ENCODE measurements at regions not wholly inside any gene's neighbourhood (a gene's known extent, or its start where the extent isn't known, plus 50 kb on each side); places are given as distances from the start of the nearest gene placed in this dataset.

GRCh38 chr14:76584271-76584702 lies 177.0 kb upstream of the VASH1 start:
- TF ChIP-seq, protein P1, sequence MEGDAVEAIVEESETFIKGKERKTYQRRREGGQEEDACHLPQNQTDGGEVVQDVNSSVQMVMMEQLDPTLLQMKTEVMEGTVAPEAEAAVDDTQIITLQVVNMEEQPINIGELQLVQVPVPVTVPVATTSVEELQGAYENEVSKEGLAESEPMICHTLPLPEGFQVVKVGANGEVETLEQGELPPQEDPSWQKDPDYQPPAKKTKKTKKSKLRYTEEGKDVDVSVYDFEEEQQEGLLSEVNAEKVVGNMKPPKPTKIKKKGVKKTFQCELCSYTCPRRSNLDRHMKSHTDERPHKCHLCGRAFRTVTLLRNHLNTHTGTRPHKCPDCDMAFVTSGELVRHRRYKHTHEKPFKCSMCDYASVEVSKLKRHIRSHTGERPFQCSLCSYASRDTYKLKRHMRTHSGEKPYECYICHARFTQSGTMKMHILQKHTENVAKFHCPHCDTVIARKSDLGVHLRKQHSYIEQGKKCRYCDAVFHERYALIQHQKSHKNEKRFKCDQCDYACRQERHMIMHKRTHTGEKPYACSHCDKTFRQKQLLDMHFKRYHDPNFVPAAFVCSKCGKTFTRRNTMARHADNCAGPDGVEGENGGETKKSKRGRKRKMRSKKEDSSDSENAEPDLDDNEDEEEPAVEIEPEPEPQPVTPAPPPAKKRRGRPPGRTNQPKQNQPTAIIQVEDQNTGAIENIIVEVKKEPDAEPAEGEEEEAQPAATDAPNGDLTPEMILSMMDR (IDR thresholded peaks at IDR 0.05 in 4 of 5, conservative IDR thresholded peaks at IDR 0.05 in 1 of 5): no peak
- no peak for TF ChIP-seq POLR2A (IDR thresholded peaks at IDR 0.05)
- Histone ChIP-seq H3K27ac (no peak overlapping the region), H3K4me1 (no peaks in the 10 kb centered on the region), H3K27me3 (no peaks in the 10 kb centered on the region), H3K36me3 (no peaks in the 10 kb centered on the region), H3K4me3 (no peak overlapping the region), H3K9me3 (no peaks in the 10 kb centered on the region)
- DNase-seq (no peak), ATAC-seq (no peak)
- intact Hi-C loops (cut with DNase I; ENCODE audit: low total_unique reads): no loop called here
- in situ Hi-C loops (cut with MboI; ENCODE audit: low sequenced_read_pairs in 4 of 4): no loop called here

- no peak overlapping the region for H3K27ac ChIP-seq
- no peaks in the 10 kb centered on the region for H3K4me1 ChIP-seq
- in situ Hi-C loops (cut with MboI; ENCODE audit: low sequenced_read_pairs in 4 of 4): no loop called here
- DNase-seq (no peak), ATAC-seq (no peak)
- H3K36me3 ChIP-seq: no peaks in the 10 kb centered on the region
- TF ChIP-seq, protein P1 (IDR thresholded peaks at IDR 0.05 in 4 of 5, conservative IDR thresholded peaks at IDR 0.05 in 1 of 5): no peak
- no peak for TF ChIP-seq POLR2A (IDR thresholded peaks at IDR 0.05)
- no peak overlapping the region for H3K4me3 ChIP-seq
- intact Hi-C loops (cut with DNase I; ENCODE audit: low total_unique reads): no loop called here
- no peaks in the 10 kb centered on the region for H3K9me3 ChIP-seq
- H3K27me3 ChIP-seq: no peaks in the 10 kb centered on the region
Measured at GRCh38 chr14:76585616-76586015, 175.7 kb upstream of the VASH1 start.

DNA sequence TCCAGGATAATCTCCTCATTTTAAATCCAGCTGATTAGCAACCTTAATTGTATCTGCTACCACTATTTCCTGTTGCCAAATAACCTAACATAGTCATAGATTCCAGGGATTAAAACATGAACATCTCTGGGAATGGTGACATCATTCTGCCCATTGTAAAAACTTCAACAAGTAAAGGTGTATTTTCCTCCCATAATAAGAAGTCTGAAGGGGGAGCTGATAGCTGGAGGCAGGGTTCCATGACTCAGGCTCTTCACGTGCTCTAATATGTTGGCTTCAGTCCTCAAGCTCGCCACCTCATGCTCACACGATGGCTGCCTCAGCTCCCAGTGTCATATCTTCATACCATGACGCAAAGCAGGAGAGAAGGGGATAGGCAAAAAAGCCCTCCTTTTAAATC lies 172.0 kb upstream of the VASH1 start:
- Histone ChIP-seq H3K27me3 (no peaks in the 10 kb centered on the region), H3K27ac (no peak overlapping the region), H3K36me3 (no peaks in the 10 kb centered on the region), H3K4me3 (no peak overlapping the region), H3K4me1 (no peaks in the 10 kb centered on the region), H3K9me3 (no peaks in the 10 kb centered on the region)
- TF ChIP-seq, protein P1 (IDR thresholded peaks at IDR 0.05 in 4 of 5, conservative IDR thresholded peaks at IDR 0.05 in 1 of 5): no peak
- TF ChIP-seq POLR2A (IDR thresholded peaks at IDR 0.05): no peak
- ATAC-seq (no peak), DNase-seq (no peak)
- in situ Hi-C loops (cut with MboI; ENCODE audit: low sequenced_read_pairs in 4 of 4): no loop called here
- intact Hi-C loops (cut with DNase I; ENCODE audit: low total_unique reads): no loop called here

DNA sequence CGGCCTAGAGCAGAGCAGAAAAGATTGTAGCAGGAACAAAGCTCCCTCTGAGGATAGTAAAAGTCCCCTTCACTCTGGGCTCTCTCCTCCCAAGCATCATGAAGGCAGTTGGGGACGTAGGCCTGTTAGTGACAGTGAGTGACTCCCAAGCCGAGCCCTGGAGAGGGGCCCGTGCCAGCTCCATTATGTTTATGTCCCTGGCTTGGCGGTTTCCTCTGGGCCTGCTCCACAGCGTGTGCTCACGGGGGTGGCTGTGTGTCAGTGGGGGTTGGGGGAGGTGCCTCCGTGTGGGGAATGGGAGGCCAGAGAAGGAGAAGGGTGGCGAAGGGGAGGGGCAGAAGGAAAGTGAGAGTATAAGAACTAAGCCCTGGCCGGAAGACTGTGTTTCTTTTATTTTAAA lies 170.0 kb upstream of the VASH1 start:
- in situ Hi-C loops (cut with MboI; ENCODE audit: low sequenced_read_pairs in 4 of 4): no loop called here
- Histone ChIP-seq H3K9me3 (no peaks in the 10 kb centered on the region), H3K27me3 (no peaks in the 10 kb centered on the region), H3K36me3 (no peaks in the 10 kb centered on the region), H3K4me1 (no peaks in the 10 kb centered on the region), H3K4me3 (no peak overlapping the region), H3K27ac (no peak overlapping the region)
- ATAC-seq: no peak
- TF ChIP-seq POLR2A (IDR thresholded peaks at IDR 0.05): no peak
- TF ChIP-seq, protein P1 (IDR thresholded peaks at IDR 0.05 in 4 of 5, conservative IDR thresholded peaks at IDR 0.05 in 1 of 5): no peak
- intact Hi-C loops (cut with DNase I; ENCODE audit: low total_unique reads): no loop called here
- no peak for DNase-seq

DNA sequence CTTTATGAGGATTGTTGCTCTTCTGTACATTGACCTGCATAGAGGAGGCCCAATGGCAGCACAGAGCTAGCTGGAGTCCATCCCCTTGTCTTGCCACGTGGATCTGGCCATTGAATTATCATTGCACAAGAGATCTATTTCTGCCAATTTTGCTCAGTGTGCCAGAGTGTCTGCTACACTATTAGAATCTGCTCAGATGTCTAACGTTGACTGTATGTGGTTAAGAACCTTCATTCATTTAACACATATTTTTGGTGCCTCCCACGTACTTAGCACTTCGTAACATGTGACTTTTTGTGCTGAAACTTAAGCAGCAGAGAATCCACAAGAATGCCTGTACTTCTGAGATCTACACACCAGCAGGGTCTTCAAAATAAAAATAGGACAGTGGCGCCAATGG lies 166.0 kb upstream of the VASH1 start:
- no peaks in the 10 kb centered on the region for H3K4me1 ChIP-seq
- in situ Hi-C loops (cut with MboI; ENCODE audit: low sequenced_read_pairs in 4 of 4): no loop called here
- no peaks in the 10 kb centered on the region for H3K9me3 ChIP-seq
- no peak overlapping the region for H3K27ac ChIP-seq
- intact Hi-C loops (cut with DNase I; ENCODE audit: low total_unique reads): no loop called here
- no peak overlapping the region for H3K4me3 ChIP-seq
- no peak for TF ChIP-seq POLR2A (IDR thresholded peaks at IDR 0.05)
- TF ChIP-seq, protein P1 (IDR thresholded peaks at IDR 0.05 in 4 of 5, conservative IDR thresholded peaks at IDR 0.05 in 1 of 5): no peak
- H3K27me3 ChIP-seq: no peaks in the 10 kb centered on the region
- DNase-seq (no peak), ATAC-seq (no peak)
- no peaks in the 10 kb centered on the region for H3K36me3 ChIP-seq
